ENCODE measurements at regions not wholly inside any gene's neighbourhood (a gene's known extent, or its start where the extent isn't known, plus 50 kb on each side); places are given as distances from the start of the nearest gene placed in this dataset.
A peak's percentile ranks its signal among the peaks of the same experiment; 100 is the strongest.

- Histone ChIP-seq H4K20me1 (ENCODE audit: insufficient read depth, low read length) (no peaks in the 10 kb centered on the region), H3K27ac (ENCODE audit: extremely low read length, insufficient read depth, low read length) (no peak overlapping the region), H3K79me2 (ENCODE audit: insufficient read depth, low read length) (no peaks in the 10 kb centered on the region), H3K9ac (ENCODE audit: insufficient read depth, low read depth, low read length) (no peak overlapping the region), H3K4me1 (ENCODE audit: insufficient read depth, low read length) (no peaks in the 10 kb centered on the region), H3K4me3 (replicated peaks in 1 of 3; ENCODE audit: insufficient read depth in 1 of 3, low read depth in 2 of 3, low read length in 3 of 3) (no peak overlapping the region), H3K36me3 (replicated peaks in 1 of 2; ENCODE audit: control insufficient read depth in 1 of 2, insufficient read depth in 2 of 2, low read length in 2 of 2) (no peaks in the 10 kb centered on the region), H2AFZ (ENCODE audit: low read length) (no peak overlapping the region), H3K9me3 (ENCODE audit: low read length) (no peaks in the 10 kb centered on the region), H3K27me3 (ENCODE audit: control insufficient read depth in 1 of 2, insufficient read depth in 2 of 2, low read length in 2 of 2) (peaks cover 0 to 3% of the 10 kb centered on the region in 2 experiments; a peak in 1 of 5 replicates), H3K4me2 (ENCODE audit: low read depth, low read length) (no peak overlapping the region)
- 13% methylated on average over 6 of the region's 11 CpGs for WGBS (ENCODE audit: low lambda C conversion rate)
- FAIRE-seq (no peak), ATAC-seq (no peak), DNase-seq (ENCODE audit: low spot score) (no peak)
- TF ChIP-seq RARA (CRISPR knock-in tag; IDR thresholded peaks at IDR 0.05), result no peak
- no TSS peak for BruUV-seq (replicated peaks)
- in situ Hi-C loops (cut with HindIII; ENCODE audit: extremely low pct_ligation_motif_present, low pct_unique_long_range_greater_than_20kb), result no loop called here
- CTCF ChIA-PET (ENCODE audit: low intra/inter-chr PET ratio, low total read pairs), result no interaction called here
- intact Hi-C loops (cut with micrococcal nuclease; ENCODE audit: unreplicated experiment), result no loop called here
- POLR2A ChIA-PET, result no interaction called here
These were observed 531.3 kb upstream of the MKI67 start for GRCh38 chr10:128657548-128657947.

- Histone ChIP-seq H3K27ac (ENCODE audit: extremely low read length, insufficient read depth, low read length) (no peak overlapping the region), H2AFZ (ENCODE audit: low read length) (no peak overlapping the region), H3K36me3 (replicated peaks in 1 of 2; ENCODE audit: control insufficient read depth in 1 of 2, insufficient read depth in 2 of 2, low read length in 2 of 2) (no peaks in the 10 kb centered on the region), H3K9me3 (ENCODE audit: low read length) (peaks cover 9% of the 10 kb centered on the region), H3K27me3 (ENCODE audit: control insufficient read depth in 1 of 2, insufficient read depth in 2 of 2, low read length in 2 of 2) (peaks cover 0 to 3% of the 10 kb centered on the region in 2 experiments; a peak in 1 of 5 replicates), H3K4me2 (ENCODE audit: low read depth, low read length) (no peak overlapping the region), H3K9ac (ENCODE audit: insufficient read depth, low read depth, low read length) (no peak overlapping the region), H3K79me2 (ENCODE audit: insufficient read depth, low read length) (no peaks in the 10 kb centered on the region), H4K20me1 (ENCODE audit: insufficient read depth, low read length) (no peaks in the 10 kb centered on the region), H3K4me1 (ENCODE audit: insufficient read depth, low read length) (no peaks in the 10 kb centered on the region), H3K4me3 (replicated peaks in 1 of 3; ENCODE audit: insufficient read depth in 1 of 3, low read depth in 2 of 3, low read length in 3 of 3) (no peak overlapping the region)
- POLR2A ChIA-PET, result no interaction called here
- ATAC-seq (peak; percentile 46; the same call in 1 of the 3 replicates), DNase-seq (ENCODE audit: low spot score) (no peak), FAIRE-seq (no peak)
- 1% methylated on average over 5 of the region's 5 CpGs for WGBS (ENCODE audit: low lambda C conversion rate)
- in situ Hi-C loops (cut with HindIII; ENCODE audit: extremely low pct_ligation_motif_present, low pct_unique_long_range_greater_than_20kb), result no loop called here
- no peak for TF ChIP-seq LRRFIP1 (CRISPR knock-in tag; conservative IDR thresholded peaks at IDR 0.05)
- no peak for TF ChIP-seq MBNL3 (CRISPR knock-in tag; conservative IDR thresholded peaks at IDR 0.05)
- no peak for TF ChIP-seq ATF7 (IDR thresholded peaks at IDR 0.05)
- no peak for TF ChIP-seq ATF7 (CRISPR knock-in tag; IDR thresholded peaks at IDR 0.05)
- no peak for TF ChIP-seq HCFC1 (IDR thresholded peaks at IDR 0.05; ENCODE audit: low read depth, low read length)
- no peak for TF ChIP-seq NR2C2 (CRISPR knock-in tag; IDR thresholded peaks at IDR 0.05; ENCODE audit: borderline replicate concordance)
- TF ChIP-seq ZNF335 (CRISPR knock-in tag; IDR thresholded peaks at IDR 0.05), result no peak
- no peak for TF ChIP-seq XRCC5 (optimal IDR thresholded peaks at IDR 0.05; ENCODE audit: low read length)
- TF ChIP-seq ZBTB33 (CRISPR knock-in tag; IDR thresholded peaks at IDR 0.05), result no peak
- TF ChIP-seq ZNF343 (CRISPR knock-in tag; IDR thresholded peaks at IDR 0.05), result no peak
- TF ChIP-seq FOXC1 (CRISPR knock-in tag; IDR thresholded peaks at IDR 0.05; ENCODE audit: borderline replicate concordance), result no peak
- TF ChIP-seq POGK (CRISPR knock-in tag; conservative IDR thresholded peaks at IDR 0.05), result no peak
- no peak for TF ChIP-seq MIXL1 (CRISPR knock-in tag; IDR thresholded peaks at IDR 0.05)
- no TSS peak for BruUV-seq (replicated peaks)
- intact Hi-C loops (cut with micrococcal nuclease; ENCODE audit: unreplicated experiment), result no loop called here
- CTCF ChIA-PET (ENCODE audit: low intra/inter-chr PET ratio, low total read pairs), result no interaction called here
These were observed 534.5 kb upstream of the MKI67 start for GRCh38 chr10:128660726-128661125.

Measured in HepG2 (cell line).